A549 (cell line): ENCODE measurements at regions not wholly inside any gene's neighbourhood (a gene's known extent, or its start where the extent isn't known, plus 50 kb on each side); places are given as distances from the start of the nearest gene placed in this dataset.

Experiments
- CTCF ChIP-seq: fragments of >200 bp; sonication (Bioruptor Twin); formaldehyde crosslinking; IDR thresholded peaks from 3 replicates; pipeline ENCODE4 v1.5.1; 2016
- EHMT2 ChIP-seq: fragments of 200-600 bp; sonication (generic); IDR thresholded peaks from 2 replicates; pipeline ENCODE4 v1.6.1; 2016; ENCODE audit warnings: antibody characterized with exemption, low read depth, mild to moderate bottlenecking, moderate library complexity
- EP300 ChIP-seq, 2 experiments: fragments of >200 bp; sonication (Bioruptor Twin); formaldehyde crosslinking; IDR thresholded peaks; 2 replicates in 1 of 2; 3 replicates in 1 of 2; pipeline ENCODE4 v1.6.1; 2016 to 2017
- GATA3 ChIP-seq: IDR thresholded peaks from 2 replicates; pipeline ENCODE4 v1.6.1; 2012; ENCODE audit warnings: borderline replicate concordance
- JUN ChIP-seq, 2 experiments: fragments of >200 bp; sonication (Bioruptor Twin); formaldehyde crosslinking; IDR thresholded peaks; 2 replicates in 1 of 2; 3 replicates in 1 of 2; pipeline ENCODE4 v1.6.1; 2016 to 2017
- KDM1A ChIP-seq: fragments of 200-600 bp; sonication (generic); IDR thresholded peaks from 2 replicates; pipeline ENCODE4 v1.6.1; 2016; ENCODE audit warnings: low read depth, mild to moderate bottlenecking
- NFE2L2 ChIP-seq: fragments of 150-350 bp; conservative IDR thresholded peaks from 2 replicates; pipeline ENCODE4 v1.6.1; 2014; ENCODE audit warnings: low read length
- SMC3 ChIP-seq: fragments of >200 bp; sonication (Bioruptor Twin); formaldehyde crosslinking; IDR thresholded peaks from 3 replicates; pipeline ENCODE4 v1.6.1; 2018; ENCODE audit warnings: inconsistent platforms
- ZNF302 ChIP-seq: fragments of 250-450 bp; sonication (Bioruptor Pico); IDR thresholded peaks from 2 replicates; pipeline ENCODE4 v1.9.0; 2021; ENCODE audit warnings: inconsistent platforms, mild to moderate bottlenecking, moderate library complexity
- TF ChIP-seq, protein P1 (sequence below): IDR thresholded peaks from 2 replicates; pipeline ENCODE4 v1.6.1; 2012

DNA sequence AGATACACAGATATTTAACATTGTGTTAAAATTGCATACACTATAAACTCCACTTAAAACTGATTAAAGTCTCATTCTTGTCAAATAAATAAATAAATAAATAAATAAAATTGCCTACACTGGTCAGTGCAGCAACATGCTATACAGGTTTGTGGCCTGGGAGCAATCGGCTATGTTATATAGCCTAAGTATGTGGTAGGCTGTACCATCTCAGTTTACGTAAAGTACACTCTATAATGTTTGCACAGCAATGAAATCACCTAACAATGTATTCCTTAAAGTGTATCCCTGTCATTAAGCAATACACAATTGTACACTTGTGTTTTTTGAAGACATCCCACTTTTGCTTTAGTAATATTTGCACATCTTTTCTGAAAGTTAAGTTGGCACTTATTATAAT lies 337.7 kb upstream of the SETBP1 start:
- TF ChIP-seq JUN (IDR thresholded peaks at IDR 0.05) = no peak
- TF ChIP-seq, protein P1, sequence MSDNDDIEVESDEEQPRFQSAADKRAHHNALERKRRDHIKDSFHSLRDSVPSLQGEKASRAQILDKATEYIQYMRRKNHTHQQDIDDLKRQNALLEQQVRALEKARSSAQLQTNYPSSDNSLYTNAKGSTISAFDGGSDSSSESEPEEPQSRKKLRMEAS = no peak
- no peak for TF ChIP-seq CTCF
- no peak for TF ChIP-seq EHMT2
- no peak for TF ChIP-seq EP300 (IDR thresholded peaks at IDR 0.05)
- no peak for TF ChIP-seq NFE2L2
- TF ChIP-seq GATA3 = no peak
- no peak for TF ChIP-seq SMC3
- no peak for TF ChIP-seq ZNF302 (CRISPR knock-in tag)
- no peak for TF ChIP-seq KDM1A
